Nephron (organoid): ENCODE measurements at regions not wholly inside any gene's neighbourhood (a gene's known extent, or its start where the extent isn't known, plus 50 kb on each side); places are given as distances from the start of the nearest gene placed in this dataset.

Source experiments
- H3K27ac Mint-ChIP-seq, 3 experiments: 2 replicates each; pipeline ENCODE4 v1.8.0; 2020; ENCODE audit warnings: mixed read lengths in 3 of 3, mild to moderate bottlenecking in 2 of 3, moderate library complexity in 1 of 3
- H3K27me3 Mint-ChIP-seq: 2 replicates; pipeline ENCODE4 v1.8.0; 2021; ENCODE audit warnings: low read depth, mild to moderate bottlenecking, moderate library complexity, mixed read lengths
- H3K36me3 Mint-ChIP-seq: 2 replicates; pipeline ENCODE4 v1.8.0; 2020; ENCODE audit warnings: low read depth, mixed read lengths
- H3K4me1 Mint-ChIP-seq: 2 replicates; pipeline ENCODE4 v1.8.0; 2020; ENCODE audit warnings: mixed read lengths
- H3K4me3 Mint-ChIP-seq, 3 experiments: 2 replicates each; pipeline ENCODE4 v1.8.0; 2020; ENCODE audit warnings: mild to moderate bottlenecking in 3 of 3, mixed read lengths in 3 of 3, moderate library complexity in 2 of 3
- H3K9me3 Mint-ChIP-seq: 2 replicates; pipeline ENCODE4 v1.8.0; 2020; ENCODE audit warnings: mixed read lengths
- CTCF ChIP-seq, 3 experiments: fragments of 200-600 bp; sonication (generic); IDR thresholded peaks; one replicate each; pipeline ENCODE4 v1.5.0; 2021; ENCODE audit warnings: antibody characterized with exemption in 3 of 3; ENCODE audit not compliant: unreplicated experiment in 3 of 3

GRCh38 chr10:27451054-27451453 is 53.0 kb upstream of the RAB18 start:
- no peak for TF ChIP-seq CTCF (IDR thresholded peaks at IDR 0.05; ENCODE audit: unreplicated experiment in 3 of 3)
- Mint-ChIP-seq H3K27ac (no peak overlapping the region), H3K9me3 (no peaks in the 10 kb centered on the region), H3K27me3 (no peaks in the 10 kb centered on the region), H3K36me3 (no peaks in the 10 kb centered on the region), H3K4me1 (peaks cover 3% of the 10 kb centered on the region), H3K4me3 (no peak overlapping the region)

- Mint-ChIP-seq H3K9me3 (no peaks in the 10 kb centered on the region), H3K27me3 (no peaks in the 10 kb centered on the region), H3K4me3 (no peak overlapping the region), H3K4me1 (peaks cover 8% of the 10 kb centered on the region), H3K27ac (no peak overlapping the region), H3K36me3 (no peaks in the 10 kb centered on the region)
- TF ChIP-seq CTCF (IDR thresholded peaks at IDR 0.05; ENCODE audit: unreplicated experiment in 3 of 3) = no peak
These were observed 53.9 kb upstream of the RAB18 start for GRCh38 chr10:27450225-27450624.

- Mint-ChIP-seq H3K27me3 (no peaks in the 10 kb centered on the region), H3K36me3 (no peaks in the 10 kb centered on the region), H3K9me3 (no peaks in the 10 kb centered on the region), H3K27ac (no peak overlapping the region), H3K4me3 (no peak overlapping the region), H3K4me1 (peaks cover 8% of the 10 kb centered on the region)
- TF ChIP-seq CTCF (IDR thresholded peaks at IDR 0.05; ENCODE audit: unreplicated experiment in 3 of 3) = no peak
These were observed 54.5 kb upstream of the RAB18 start for GRCh38 chr10:27449571-27449970.

GRCh38 chr10:27448921-27449320 is 55.2 kb upstream of the RAB18 start:
- H3K9me3 Mint-ChIP-seq = no peaks in the 10 kb centered on the region
- H3K27me3 Mint-ChIP-seq = no peaks in the 10 kb centered on the region
- H3K36me3 Mint-ChIP-seq = no peaks in the 10 kb centered on the region
- peaks cover 8% of the 10 kb centered on the region for H3K4me1 Mint-ChIP-seq
- TF ChIP-seq CTCF (IDR thresholded peaks at IDR 0.05; ENCODE audit: unreplicated experiment in 3 of 3) = no peak
- H3K4me3 Mint-ChIP-seq = no peak overlapping the region
- H3K27ac Mint-ChIP-seq = no peak overlapping the region

- no peaks in the 10 kb centered on the region for H3K9me3 Mint-ChIP-seq
- no peaks in the 10 kb centered on the region for H3K36me3 Mint-ChIP-seq
- H3K27ac Mint-ChIP-seq = no peak overlapping the region
- no peaks in the 10 kb centered on the region for H3K27me3 Mint-ChIP-seq
- peaks cover 8% of the 10 kb centered on the region for H3K4me1 Mint-ChIP-seq
- no peak for TF ChIP-seq CTCF (IDR thresholded peaks at IDR 0.05; ENCODE audit: unreplicated experiment in 3 of 3)
- H3K4me3 Mint-ChIP-seq = no peak overlapping the region
These were observed 56.6 kb upstream of the RAB18 start for GRCh38 chr10:27447540-27447939.

GRCh38 chr10:27446091-27446918 is 57.8 kb upstream of the RAB18 start:
- Mint-ChIP-seq H3K27me3 (no peaks in the 10 kb centered on the region), H3K9me3 (no peaks in the 10 kb centered on the region), H3K27ac (no peak overlapping the region), H3K4me1 (peaks cover 8% of the 10 kb centered on the region), H3K36me3 (no peaks in the 10 kb centered on the region), H3K4me3 (no peak overlapping the region)
- peak; percentile 40 to 60 (median 41) for TF ChIP-seq CTCF (IDR thresholded peaks at IDR 0.05; ENCODE audit: unreplicated experiment in 3 of 3)
